Chondrocyte (in vitro differentiated cells): ENCODE measurements at regions not wholly inside any gene's neighbourhood (a gene's known extent, or its start where the extent isn't known, plus 50 kb on each side); places are given as distances from the start of the nearest gene placed in this dataset.

Experiments
- DNase-seq: peaks from one replicate; pipeline ENCODE4 v3.0.0; 2021; ENCODE audit warnings: mixed read lengths, low spot score
- H3K27ac Mint-ChIP-seq: one replicate; pipeline ENCODE4 v1.8.0; 2021; ENCODE audit warnings: mild to moderate bottlenecking, moderate library complexity, mixed read lengths; ENCODE audit not compliant: unreplicated experiment
- H3K27me3 Mint-ChIP-seq: 2 replicates; pipeline ENCODE4 v1.8.0; 2021; ENCODE audit warnings: low read depth, mixed read lengths
- H3K36me3 Mint-ChIP-seq: 2 replicates; pipeline ENCODE4 v1.8.0; 2021; ENCODE audit warnings: low read depth, mixed read lengths
- H3K4me1 Mint-ChIP-seq: 2 replicates; pipeline ENCODE4 v1.8.0; 2021; ENCODE audit warnings: low read depth, mild to moderate bottlenecking, mixed read lengths
- H3K4me3 Mint-ChIP-seq: one replicate; pipeline ENCODE4 v1.8.0; 2021; ENCODE audit warnings: mild to moderate bottlenecking, moderate library complexity, mixed read lengths; ENCODE audit not compliant: unreplicated experiment
- H3K9me3 Mint-ChIP-seq: 2 replicates; pipeline ENCODE4 v1.8.0; 2021; ENCODE audit warnings: low read depth, mixed read lengths
- TF ChIP-seq, protein P1 (sequence below): fragments of 200-600 bp; sonication (generic); IDR thresholded peaks from 2 replicates; pipeline ENCODE4 v1.5.0; 2021; ENCODE audit warnings: antibody characterized with exemption, mild to moderate bottlenecking, moderate library complexity

DNA sequence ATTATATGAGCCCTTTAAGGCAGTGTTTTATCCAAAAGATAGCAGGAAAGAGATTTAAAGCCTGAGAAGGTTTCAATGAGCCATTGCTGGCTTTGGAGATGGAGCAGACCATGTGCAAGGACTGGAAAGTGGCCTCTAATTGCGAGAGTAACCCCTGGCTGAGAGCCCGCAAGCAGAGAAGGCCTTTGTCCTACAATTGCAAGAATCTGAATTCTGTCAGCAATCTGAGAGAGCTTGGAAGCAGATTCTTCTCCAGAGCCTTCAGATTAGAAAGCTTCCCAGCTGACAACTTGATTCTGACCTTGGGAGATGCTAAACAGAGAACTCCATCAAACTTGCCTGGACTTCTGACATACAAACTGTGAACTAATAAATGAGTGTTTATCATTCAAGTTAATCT lies 528.7 kb upstream of the KLF12 start:
- Mint-ChIP-seq H3K4me3 (no peak overlapping the region), H3K9me3 (peaks cover 5% of the 10 kb centered on the region), H3K4me1 (no peaks in the 10 kb centered on the region), H3K27ac (no peak overlapping the region), H3K27me3 (no peaks in the 10 kb centered on the region), H3K36me3 (no peaks in the 10 kb centered on the region)
- DNase-seq, result no peak
- TF ChIP-seq, protein P1, sequence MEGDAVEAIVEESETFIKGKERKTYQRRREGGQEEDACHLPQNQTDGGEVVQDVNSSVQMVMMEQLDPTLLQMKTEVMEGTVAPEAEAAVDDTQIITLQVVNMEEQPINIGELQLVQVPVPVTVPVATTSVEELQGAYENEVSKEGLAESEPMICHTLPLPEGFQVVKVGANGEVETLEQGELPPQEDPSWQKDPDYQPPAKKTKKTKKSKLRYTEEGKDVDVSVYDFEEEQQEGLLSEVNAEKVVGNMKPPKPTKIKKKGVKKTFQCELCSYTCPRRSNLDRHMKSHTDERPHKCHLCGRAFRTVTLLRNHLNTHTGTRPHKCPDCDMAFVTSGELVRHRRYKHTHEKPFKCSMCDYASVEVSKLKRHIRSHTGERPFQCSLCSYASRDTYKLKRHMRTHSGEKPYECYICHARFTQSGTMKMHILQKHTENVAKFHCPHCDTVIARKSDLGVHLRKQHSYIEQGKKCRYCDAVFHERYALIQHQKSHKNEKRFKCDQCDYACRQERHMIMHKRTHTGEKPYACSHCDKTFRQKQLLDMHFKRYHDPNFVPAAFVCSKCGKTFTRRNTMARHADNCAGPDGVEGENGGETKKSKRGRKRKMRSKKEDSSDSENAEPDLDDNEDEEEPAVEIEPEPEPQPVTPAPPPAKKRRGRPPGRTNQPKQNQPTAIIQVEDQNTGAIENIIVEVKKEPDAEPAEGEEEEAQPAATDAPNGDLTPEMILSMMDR, result no peak

DNA sequence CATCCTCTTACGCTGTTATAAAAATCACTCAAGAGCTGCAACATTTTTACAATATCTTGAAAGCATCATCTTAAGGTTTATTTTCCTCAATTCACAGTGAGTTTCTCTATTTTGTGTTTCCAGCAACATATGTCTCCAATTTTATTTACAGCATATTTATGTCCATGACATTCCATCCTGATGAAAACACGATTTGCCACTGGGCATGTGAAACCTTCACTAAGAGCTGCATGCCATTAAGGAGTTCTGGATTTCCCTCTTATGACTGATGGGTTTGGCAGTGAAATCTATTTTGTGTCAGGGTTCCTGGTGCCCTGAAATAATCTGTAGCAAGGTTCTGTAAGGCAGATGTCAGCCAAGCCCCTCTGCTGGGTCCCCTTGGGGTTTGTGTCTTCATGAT lies 527.6 kb upstream of the KLF12 start:
- H3K27ac Mint-ChIP-seq, result no peak overlapping the region
- H3K4me1 Mint-ChIP-seq, result peaks cover 3% of the 10 kb centered on the region
- H3K27me3 Mint-ChIP-seq, result no peaks in the 10 kb centered on the region
- no peak for DNase-seq
- H3K36me3 Mint-ChIP-seq, result no peaks in the 10 kb centered on the region
- no peak overlapping the region for H3K4me3 Mint-ChIP-seq
- TF ChIP-seq, protein P1, result no peak
- peaks cover 13% of the 10 kb centered on the region for H3K9me3 Mint-ChIP-seq

DNA sequence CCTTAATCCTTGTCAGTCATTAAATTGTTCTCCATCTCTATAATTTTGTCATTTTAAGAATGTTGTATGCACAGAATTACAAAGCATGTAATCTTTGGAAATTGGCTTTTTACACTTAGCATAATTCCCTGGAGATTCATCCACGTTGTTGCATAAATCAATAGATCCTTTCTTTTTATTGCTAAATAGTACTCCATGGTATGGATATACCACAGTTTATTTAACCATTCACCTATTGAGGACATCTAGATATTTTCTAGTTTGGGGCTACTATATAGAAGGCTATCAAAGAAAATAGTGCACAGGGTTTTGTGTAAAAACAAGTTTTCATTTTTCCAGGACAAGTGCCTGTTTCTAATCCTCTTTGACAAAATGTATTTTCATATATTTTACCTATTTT lies 523.6 kb upstream of the KLF12 start:
- no peaks in the 10 kb centered on the region for H3K36me3 Mint-ChIP-seq
- H3K27me3 Mint-ChIP-seq, result no peaks in the 10 kb centered on the region
- H3K4me3 Mint-ChIP-seq, result no peak overlapping the region
- TF ChIP-seq, protein P1, result no peak
- peaks cover 3% of the 10 kb centered on the region for H3K4me1 Mint-ChIP-seq
- no peak overlapping the region for H3K27ac Mint-ChIP-seq
- DNase-seq, result no peak
- H3K9me3 Mint-ChIP-seq, result peaks cover 13% of the 10 kb centered on the region

DNA sequence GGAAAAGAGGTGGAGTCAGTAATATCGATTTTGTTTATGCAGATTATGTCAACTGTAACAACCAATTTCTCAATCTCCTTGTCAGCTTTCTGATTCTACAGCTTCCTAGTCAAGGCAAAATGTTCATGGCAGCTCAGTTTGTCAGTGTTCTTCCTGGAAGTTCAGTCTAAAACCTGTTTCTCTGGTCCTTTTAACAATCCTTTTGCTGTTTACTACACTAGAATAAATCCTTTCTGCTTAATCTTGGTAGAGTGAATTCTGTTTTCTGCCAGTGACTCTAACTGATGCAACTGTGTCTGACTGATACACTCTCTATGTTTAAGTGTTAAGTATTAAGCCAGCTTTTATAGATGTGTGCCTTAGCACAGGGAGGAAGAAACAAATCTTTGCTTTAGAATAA lies 516.9 kb upstream of the KLF12 start:
- Mint-ChIP-seq H3K4me3 (no peak overlapping the region), H3K36me3 (no peaks in the 10 kb centered on the region), H3K9me3 (no peaks in the 10 kb centered on the region), H3K27me3 (no peaks in the 10 kb centered on the region), H3K27ac (no peak overlapping the region), H3K4me1 (no peaks in the 10 kb centered on the region)
- no peak for DNase-seq
- TF ChIP-seq, protein P1, result no peak

DNA sequence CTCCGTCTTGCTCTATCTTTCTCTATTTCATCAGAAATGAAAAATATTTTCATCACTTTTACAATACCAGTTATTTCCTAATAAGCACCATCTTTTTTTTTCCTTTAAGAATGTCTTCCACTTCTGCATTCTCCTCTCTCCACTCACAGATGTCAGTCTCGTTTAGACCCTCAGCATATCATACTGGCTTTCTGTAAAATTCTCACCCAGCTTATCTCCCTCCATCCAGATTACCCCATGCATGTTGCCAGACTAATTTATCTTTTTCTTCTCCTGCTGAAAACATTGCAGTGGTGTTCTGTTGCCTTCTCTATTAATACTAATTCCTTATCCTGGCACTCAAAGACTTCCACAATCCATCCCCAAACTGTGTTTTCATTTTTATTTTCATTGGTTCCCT lies 513.8 kb upstream of the KLF12 start:
- H3K4me1 Mint-ChIP-seq, result peaks cover 4% of the 10 kb centered on the region
- TF ChIP-seq, protein P1, result no peak

More for the DNA sequence above, 513.8 kb upstream of the KLF12 start:
- DNase-seq, result no peak
- no peaks in the 10 kb centered on the region for H3K9me3 Mint-ChIP-seq
- no peaks in the 10 kb centered on the region for H3K36me3 Mint-ChIP-seq
- no peak overlapping the region for H3K4me3 Mint-ChIP-seq
- no peaks in the 10 kb centered on the region for H3K27me3 Mint-ChIP-seq
- H3K27ac Mint-ChIP-seq, result no peak overlapping the region
